Keratinocyte (primary cell): ENCODE measurements at regions not wholly inside any gene's neighbourhood (a gene's known extent, or its start where the extent isn't known, plus 50 kb on each side); places are given as distances from the start of the nearest gene placed in this dataset.

Source experiments
- CTCF ChIP-seq, 3 experiments: IDR thresholded peaks in 1 of 3; conservative IDR thresholded peaks in 1 of 3; optimal IDR thresholded peaks in 1 of 3; 2 replicates in 2 of 3; 3 replicates in 1 of 3; pipeline versions ENCODE3 to v1.5.1; 2011; ENCODE audit warnings: low read length in 3 of 3, mild to moderate bottlenecking in 3 of 3, moderate library complexity in 2 of 3, control low read depth in 1 of 3, inconsistent platforms in 1 of 3; ENCODE audit not compliant: insufficient read depth in 2 of 3; ENCODE audit errors: extremely low read depth in 1 of 3
- EZH2 ChIP-seq: IDR thresholded peaks from one replicate; pipeline ENCODE4 v1.6.1; 2012; ENCODE audit warnings: inconsistent platforms, mild to moderate bottlenecking, low read length, moderate library complexity

- no peak for TF ChIP-seq CTCF (optimal IDR thresholded peaks at IDR 0.05 in 1 of 3, IDR thresholded peaks at IDR 0.05 in 1 of 3, conservative IDR thresholded peaks at IDR 0.05 in 1 of 3; ENCODE audit: extremely low read depth in 1 of 3, insufficient read depth in 2 of 3, low read length in 3 of 3)
- TF ChIP-seq EZH2: no peak
These were observed 233.7 kb downstream of the EN1 start for GRCh38 chr2:118613737-118614136.
